Stimulated activated CD4-positive, alpha-beta T cell treated with anti-CD3 and anti-CD28 coated beads, TNF-alpha, amount 100 ng/mL, for 4 hours (primary cell): ENCODE measurements at regions not wholly inside any gene's neighbourhood (a gene's known extent, or its start where the extent isn't known, plus 50 kb on each side); places are given as distances from the start of the nearest gene placed in this dataset.
"Not testable (repeated sequence)": the region's sequence is repeated elsewhere in the genome, so short reads cannot be mapped to it uniquely, and the experiment has no call there.

Experiments used
- DNase-seq, 3 experiments: peaks; one replicate each; pipeline ENCODE4 v3.0.0-alpha.2; 2020; ENCODE audit warnings: low read depth in 3 of 3

- no peak for DNase-seq
Observed at GRCh38 chr7:142534726-142535122, 214.5 kb upstream of the PRSS1 start.

DNA sequence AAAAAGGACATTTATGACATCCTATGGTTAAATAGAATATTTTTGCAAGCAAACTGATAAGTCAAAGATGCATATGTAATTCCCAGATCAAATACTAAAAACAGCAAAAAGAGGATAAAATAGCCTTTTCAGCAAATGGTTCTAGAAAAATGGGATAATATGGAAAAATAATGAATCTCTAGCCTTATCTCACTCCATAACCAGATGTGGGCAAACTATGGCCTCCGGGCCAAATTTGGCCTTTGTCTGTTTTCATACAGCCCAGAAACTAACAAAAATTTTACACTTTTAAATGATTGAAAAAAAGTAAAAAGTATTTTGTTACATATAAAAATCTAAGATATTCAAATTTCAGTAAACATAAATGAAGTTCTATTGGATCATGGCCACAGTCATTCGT lies 215.4 kb upstream of the PRSS1 start:
- DNase-seq: no peak

- no peak for DNase-seq
Observed at GRCh38 chr7:142529591-142529990, 219.7 kb upstream of the PRSS1 start.

DNA sequence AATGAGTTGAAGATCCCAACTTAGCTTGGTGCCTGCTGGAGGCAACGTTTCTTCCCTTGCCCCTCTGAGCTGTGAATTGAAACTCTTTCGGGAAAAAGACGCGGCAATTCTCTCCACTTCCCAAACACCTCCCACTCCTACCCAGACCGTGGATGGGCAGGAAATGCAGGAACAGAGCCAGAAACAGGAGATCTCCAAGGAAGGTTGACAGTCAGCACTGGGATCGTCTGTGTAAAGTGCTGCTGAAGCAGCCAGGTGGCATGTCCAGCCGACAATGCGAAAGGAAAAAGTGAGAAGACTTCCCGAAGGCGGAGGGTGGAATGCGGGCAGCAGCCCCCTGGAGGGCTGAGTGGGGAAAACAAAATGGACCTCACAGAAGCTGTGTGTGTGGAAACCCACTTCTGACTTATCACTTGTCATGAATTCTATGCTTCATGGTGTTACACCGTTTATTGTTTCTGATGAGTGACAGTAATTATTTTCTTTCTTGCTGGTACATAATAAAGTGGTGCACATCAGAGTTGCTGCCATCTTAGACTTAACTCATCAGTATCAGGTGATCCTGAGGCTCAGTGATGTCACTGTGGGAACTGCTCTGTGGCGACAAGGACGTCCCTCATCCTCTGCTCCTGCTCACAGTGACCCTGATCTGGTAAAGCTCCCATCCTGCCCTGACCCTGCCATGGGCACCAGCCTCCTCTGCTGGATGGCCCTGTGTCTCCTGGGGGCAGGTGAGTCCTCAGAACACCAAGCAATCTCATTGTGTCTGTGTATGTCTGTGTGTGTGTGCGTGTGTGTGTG lies 220.5 kb upstream of the PRSS1 start:
- DNase-seq: no peak

- DNase-seq: no peak
Observed at GRCh38 chr7:142523821-142524460, 225.3 kb upstream of the PRSS1 start.

GRCh38 chr7:142522735-142523134 lies 226.5 kb upstream of the PRSS1 start:
- no peak for DNase-seq

- DNase-seq: not testable (repeated sequence)
Observed at GRCh38 chr7:142520885-142521284, 228.4 kb upstream of the PRSS1 start.

GRCh38 chr7:142520455-142520854 lies 228.8 kb upstream of the PRSS1 start:
- DNase-seq: not testable (repeated sequence)

DNA sequence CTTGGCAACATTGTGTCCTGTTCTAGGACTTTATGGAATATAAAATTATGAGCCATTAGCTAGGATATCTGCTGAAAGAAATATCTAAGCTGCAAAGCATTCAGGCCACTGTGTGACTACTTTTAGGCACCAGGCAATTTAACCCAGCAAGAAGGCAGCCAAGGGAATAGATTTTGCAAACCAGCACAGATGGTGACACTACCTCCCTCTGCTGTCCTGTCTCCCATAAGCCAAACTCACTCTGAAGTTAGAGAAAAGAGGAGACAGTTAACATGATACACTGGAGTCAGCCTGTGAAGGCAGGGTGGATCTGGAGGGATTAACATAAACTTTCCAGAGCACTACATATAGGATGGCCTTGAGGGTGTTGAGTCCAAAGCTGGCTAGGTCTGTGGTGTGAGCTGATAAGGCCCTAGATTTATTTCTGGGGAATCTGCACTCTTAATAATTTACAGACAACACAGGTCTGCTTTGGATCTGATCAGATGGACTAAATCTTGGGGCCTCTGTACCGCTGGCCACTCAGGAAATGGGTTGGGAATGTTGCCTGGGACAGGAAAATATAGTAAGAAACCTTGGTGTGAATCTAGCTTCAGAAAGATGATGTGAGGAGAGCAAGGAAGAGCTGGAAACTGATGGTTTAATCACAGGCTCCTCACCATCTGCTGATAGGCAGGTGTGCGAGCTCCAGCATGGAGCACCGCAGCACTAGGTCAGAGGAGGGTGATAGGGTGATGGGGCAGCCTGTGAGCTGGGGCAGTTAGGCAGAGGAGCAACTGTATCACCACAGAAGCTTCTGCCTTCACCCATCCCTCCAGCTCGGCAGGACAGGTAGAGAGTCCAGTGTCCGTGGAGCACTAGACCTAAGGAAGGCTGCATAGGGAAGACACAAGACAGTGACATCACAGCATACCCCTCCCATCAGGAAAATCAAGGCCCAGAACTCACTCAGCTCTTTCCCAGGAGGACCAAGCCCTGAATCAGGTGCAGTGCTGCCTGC lies 229.9 kb upstream of the PRSS1 start:
- DNase-seq: no peak

DNA sequence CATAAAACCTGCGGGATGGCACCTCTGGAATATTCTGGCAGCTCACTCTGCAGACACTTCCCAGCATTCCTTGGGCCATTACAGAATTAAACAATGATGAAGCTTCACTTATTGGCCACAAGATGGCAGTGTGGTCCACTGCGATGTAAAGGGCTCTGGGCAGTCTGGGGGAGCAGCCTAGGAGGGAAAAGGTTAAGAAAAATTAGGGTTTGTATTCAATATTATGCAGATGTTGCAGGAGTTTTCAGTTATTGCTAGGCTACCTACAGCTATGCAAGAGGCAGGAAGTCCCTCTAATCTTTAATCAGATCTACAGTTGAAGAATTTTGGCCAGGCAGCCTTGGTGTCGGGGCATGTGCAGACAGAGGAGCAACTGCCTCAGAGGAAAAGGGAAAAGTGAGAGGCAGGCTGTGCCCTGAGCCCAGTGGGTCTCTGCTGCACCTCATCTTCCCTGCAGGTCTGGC lies 233.2 kb upstream of the PRSS1 start:
- no peak for DNase-seq

DNA sequence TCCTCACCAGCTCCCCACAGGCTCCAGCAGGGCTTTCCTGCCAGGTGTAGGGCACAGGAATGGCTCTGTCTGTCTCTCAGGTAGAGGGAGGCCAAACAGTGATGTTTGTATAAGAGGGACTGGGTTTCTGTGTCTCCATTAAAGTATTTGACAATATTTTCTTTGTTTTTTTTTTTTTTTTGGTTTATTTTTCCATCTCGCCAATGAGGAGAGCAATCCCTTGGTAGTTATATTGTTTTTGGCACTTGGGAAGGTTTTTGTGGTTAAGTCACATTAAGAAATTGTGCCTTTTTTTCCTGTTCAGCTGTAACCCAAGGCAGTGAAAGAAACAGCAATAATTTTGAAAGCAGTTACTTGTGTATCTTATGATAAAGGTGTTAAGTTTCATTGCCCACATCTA lies 234.6 kb upstream of the PRSS1 start:
- not testable (repeated sequence) for DNase-seq

DNA sequence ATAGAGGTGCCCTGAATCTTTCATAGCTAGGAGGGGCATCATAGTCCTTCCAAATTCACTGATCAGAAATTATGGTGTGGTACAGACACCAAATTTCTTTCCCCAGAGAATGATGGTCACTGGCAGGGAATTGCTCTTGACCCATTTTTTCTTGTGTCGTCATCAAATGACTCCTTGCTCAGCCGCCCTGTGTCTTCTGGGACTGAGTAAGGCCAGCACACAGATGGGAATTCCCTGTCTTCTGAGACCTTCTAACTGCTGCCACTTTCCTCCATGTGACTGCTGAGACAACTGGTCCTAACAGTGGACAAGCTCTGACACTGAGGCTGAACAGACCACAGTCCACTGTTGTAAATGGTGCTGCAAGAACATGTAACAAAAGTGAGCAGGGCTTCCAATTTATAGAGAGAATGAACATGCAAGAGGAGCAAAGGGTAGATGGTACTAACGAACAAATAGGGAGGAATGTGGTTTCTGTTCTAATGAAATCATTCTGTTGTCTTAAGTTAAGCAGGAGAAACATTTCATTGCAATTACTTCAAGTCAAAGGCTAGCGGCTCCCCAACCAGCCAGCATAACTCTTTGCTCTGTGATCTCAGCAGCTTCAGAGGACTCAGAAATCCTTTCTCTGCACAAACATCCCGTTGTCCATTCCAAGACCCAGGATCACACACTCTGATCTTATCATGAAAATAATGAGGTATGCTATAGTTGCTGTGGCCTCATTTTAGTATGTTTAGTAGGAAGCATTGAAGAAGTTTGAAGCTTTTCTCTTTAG lies 235.9 kb upstream of the PRSS1 start:
- no peak for DNase-seq

- no peak for DNase-seq
Observed at GRCh38 chr7:142511801-142512200, 237.5 kb upstream of the PRSS1 start.

DNA sequence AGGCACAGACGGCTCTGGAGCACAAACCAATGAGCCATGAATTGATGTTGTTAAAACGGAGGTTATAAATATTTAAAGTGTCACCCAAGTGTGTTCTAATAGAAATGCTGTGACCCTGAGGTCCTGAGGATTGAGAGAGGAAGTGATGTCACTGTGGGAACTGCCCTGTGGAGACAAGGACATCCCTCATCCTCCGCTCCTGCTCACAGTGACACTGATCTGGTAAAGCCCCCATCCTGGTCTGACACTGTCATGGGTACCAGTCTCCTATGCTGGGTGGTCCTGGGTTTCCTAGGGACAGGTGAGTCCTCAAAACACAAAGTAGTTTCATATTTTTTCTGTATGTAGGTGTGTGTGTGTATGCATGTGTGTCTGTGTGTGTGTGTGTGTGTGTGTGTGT lies 237.9 kb upstream of the PRSS1 start:
- no peak for DNase-seq

GRCh38 chr7:142509235-142509634 lies 240.0 kb upstream of the PRSS1 start:
- DNase-seq: not testable (repeated sequence)

GRCh38 chr7:142508251-142508650 lies 241.0 kb upstream of the PRSS1 start:
- DNase-seq: no peak

DNA sequence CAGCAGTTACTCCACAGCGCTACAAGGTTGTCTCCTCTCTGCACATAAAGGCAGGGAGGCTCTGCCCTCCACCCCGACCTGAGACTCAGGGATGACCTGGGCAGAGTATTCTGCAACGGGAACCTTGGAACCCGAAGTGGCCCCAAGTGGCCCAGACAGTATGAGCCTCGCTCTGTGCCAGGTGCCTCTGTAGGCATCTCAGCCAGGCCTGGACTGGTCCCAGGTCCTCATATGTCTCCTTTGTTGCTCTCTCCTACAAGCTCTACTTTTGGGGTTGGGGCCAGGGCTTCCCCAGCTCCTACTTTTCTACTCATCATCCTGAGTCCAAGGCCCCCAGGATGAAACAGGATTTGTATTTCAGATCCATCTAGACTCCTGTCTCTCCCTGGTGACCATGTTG lies 241.5 kb upstream of the PRSS1 start:
- DNase-seq: no peak

- not testable (repeated sequence) for DNase-seq
Observed at GRCh38 chr7:142507066-142507465, 242.2 kb upstream of the PRSS1 start.

DNA sequence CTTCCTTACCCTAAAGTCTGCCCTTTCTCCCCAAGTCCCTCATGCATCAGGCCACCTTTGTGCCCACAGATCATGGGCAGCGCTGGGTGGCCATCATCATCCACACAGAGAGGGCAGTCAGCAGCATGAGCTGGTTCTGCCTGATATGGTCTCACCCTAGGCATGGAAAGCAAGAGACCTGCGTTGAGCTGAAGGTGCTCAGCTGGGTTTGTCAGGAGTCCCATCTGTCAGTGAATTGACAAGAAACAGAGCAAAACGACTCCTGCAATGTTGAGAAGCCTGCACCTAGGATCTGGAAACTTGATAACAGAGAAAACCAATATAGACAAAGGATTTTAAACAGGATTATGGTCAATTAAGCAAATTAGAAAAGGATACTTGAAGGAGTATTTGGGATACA lies 242.7 kb upstream of the PRSS1 start:
- DNase-seq: no peak

- not testable (repeated sequence) for DNase-seq
Observed at GRCh38 chr7:142503949-142504348, 245.3 kb upstream of the PRSS1 start.

GRCh38 chr7:142503036-142503435 lies 245.2 kb upstream of the PRSS58 start:
- no peak for DNase-seq
